ENCODE measurements at regions not wholly inside any gene's neighbourhood (a gene's known extent, or its start where the extent isn't known, plus 50 kb on each side); places are given as distances from the start of the nearest gene placed in this dataset.

DNA sequence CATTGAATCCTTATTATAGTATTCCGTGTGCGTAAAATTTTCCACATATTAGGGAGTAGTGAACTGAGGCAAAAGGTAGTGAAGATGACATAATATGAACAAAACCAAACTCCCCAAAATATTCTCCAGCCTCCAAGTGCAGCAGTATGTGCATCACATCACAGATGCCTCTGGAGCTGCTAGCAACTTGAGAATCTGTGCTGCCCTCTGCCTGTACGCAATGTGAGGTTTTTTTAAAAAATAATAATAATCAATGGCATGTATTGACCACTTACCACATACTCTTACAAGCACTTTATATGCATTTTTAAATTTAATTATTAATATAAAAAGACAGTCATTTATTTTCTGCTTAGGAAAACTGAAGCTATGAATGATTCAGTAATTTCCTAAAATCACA lies 583.0 kb upstream of the SPRY2 start:
- H3K4me3 ChIP-seq (IDR thresholded peaks at IDR 0.05; ENCODE audit: insufficient read depth, low read depth, low read length), result no peak overlapping the region
- no peak overlapping the region for H3K9ac ChIP-seq
- no peaks in the 10 kb centered on the region for H3K4me1 ChIP-seq (ENCODE audit: low read depth, poor library complexity, severe bottlenecking)
- no peak overlapping the region for H2AFZ ChIP-seq (ENCODE audit: low read depth)
- H3K36me3 ChIP-seq (ENCODE audit: insufficient read depth), result no peaks in the 10 kb centered on the region
- no peak overlapping the region for H3K4me2 ChIP-seq
- no peak overlapping the region for H3K27ac ChIP-seq
- H4K20me1 ChIP-seq (ENCODE audit: insufficient read depth), result no peaks in the 10 kb centered on the region
- H3K27me3 ChIP-seq (ENCODE audit: insufficient read depth, low read depth), result no peaks in the 10 kb centered on the region
- TF ChIP-seq, protein P1, sequence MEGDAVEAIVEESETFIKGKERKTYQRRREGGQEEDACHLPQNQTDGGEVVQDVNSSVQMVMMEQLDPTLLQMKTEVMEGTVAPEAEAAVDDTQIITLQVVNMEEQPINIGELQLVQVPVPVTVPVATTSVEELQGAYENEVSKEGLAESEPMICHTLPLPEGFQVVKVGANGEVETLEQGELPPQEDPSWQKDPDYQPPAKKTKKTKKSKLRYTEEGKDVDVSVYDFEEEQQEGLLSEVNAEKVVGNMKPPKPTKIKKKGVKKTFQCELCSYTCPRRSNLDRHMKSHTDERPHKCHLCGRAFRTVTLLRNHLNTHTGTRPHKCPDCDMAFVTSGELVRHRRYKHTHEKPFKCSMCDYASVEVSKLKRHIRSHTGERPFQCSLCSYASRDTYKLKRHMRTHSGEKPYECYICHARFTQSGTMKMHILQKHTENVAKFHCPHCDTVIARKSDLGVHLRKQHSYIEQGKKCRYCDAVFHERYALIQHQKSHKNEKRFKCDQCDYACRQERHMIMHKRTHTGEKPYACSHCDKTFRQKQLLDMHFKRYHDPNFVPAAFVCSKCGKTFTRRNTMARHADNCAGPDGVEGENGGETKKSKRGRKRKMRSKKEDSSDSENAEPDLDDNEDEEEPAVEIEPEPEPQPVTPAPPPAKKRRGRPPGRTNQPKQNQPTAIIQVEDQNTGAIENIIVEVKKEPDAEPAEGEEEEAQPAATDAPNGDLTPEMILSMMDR (conservative IDR thresholded peaks at IDR 0.05; ENCODE audit: low read depth, low read length), result no peak
- H3K79me2 ChIP-seq (ENCODE audit: insufficient read depth, low read depth), result no peaks in the 10 kb centered on the region

DNA sequence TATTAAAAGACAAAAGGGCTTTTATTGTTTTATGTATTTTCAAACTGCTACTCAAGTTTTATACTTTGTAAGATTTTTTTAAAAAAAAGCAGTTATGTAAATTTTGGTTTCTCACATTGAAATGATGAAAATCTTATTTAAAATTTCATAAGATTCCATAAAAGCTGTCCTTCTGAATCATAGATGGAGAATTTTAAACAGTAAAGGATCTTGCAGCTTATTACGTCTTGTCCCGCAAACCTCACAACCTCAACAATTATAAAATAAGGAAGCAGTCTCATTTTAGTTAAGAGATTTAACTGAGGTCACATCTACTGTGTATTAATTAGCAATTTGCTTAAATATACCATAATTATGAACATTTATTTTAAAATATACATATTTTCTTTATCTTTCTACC lies 581.0 kb upstream of the SPRY2 start:
- Histone ChIP-seq H3K27me3 (ENCODE audit: insufficient read depth, low read depth) (no peaks in the 10 kb centered on the region), H2AFZ (ENCODE audit: low read depth) (no peak overlapping the region)
- TF ChIP-seq, protein P1 (conservative IDR thresholded peaks at IDR 0.05; ENCODE audit: low read depth, low read length), result no peak

DNA sequence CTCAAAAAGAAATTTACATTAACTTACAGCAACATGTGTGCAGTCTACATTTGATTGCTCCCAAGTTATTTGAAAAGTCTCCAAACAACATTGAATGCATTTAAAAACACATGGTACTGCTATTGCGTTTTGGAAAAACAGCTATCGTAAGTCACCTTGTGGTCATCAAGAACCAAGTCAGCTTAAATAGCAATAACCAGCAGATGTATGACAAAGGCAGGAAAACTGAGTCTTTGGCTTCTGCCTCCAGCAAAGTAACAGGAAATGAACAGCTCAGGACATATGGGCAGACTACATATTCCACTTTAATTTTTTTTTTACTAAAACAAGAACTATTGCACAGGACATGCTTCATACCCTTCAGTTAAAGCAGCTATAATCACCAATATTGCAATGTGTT lies 580.6 kb upstream of the SPRY2 start:
- H3K36me3 ChIP-seq (ENCODE audit: insufficient read depth), result no peaks in the 10 kb centered on the region
- TF ChIP-seq, protein P1 (conservative IDR thresholded peaks at IDR 0.05; ENCODE audit: low read depth, low read length), result no peak
- H3K4me1 ChIP-seq (ENCODE audit: low read depth, poor library complexity, severe bottlenecking), result no peaks in the 10 kb centered on the region
- H2AFZ ChIP-seq (ENCODE audit: low read depth), result no peak overlapping the region
- H3K4me3 ChIP-seq (IDR thresholded peaks at IDR 0.05; ENCODE audit: insufficient read depth, low read depth, low read length), result no peak overlapping the region
- no peak overlapping the region for H3K4me2 ChIP-seq
- H4K20me1 ChIP-seq (ENCODE audit: insufficient read depth), result no peaks in the 10 kb centered on the region
- no peak overlapping the region for H3K9ac ChIP-seq
- H3K27me3 ChIP-seq (ENCODE audit: insufficient read depth, low read depth), result no peaks in the 10 kb centered on the region
- no peak overlapping the region for H3K27ac ChIP-seq
- no peaks in the 10 kb centered on the region for H3K79me2 ChIP-seq (ENCODE audit: insufficient read depth, low read depth)

More for the DNA sequence above, 581.0 kb upstream of the SPRY2 start:
- Histone ChIP-seq H3K36me3 (ENCODE audit: insufficient read depth) (no peaks in the 10 kb centered on the region), H4K20me1 (ENCODE audit: insufficient read depth) (no peaks in the 10 kb centered on the region), H3K27ac (no peak overlapping the region), H3K4me2 (no peak overlapping the region), H3K9ac (no peak overlapping the region), H3K4me3 (IDR thresholded peaks at IDR 0.05; ENCODE audit: insufficient read depth, low read depth, low read length) (no peak overlapping the region), H3K79me2 (ENCODE audit: insufficient read depth, low read depth) (no peaks in the 10 kb centered on the region), H3K4me1 (ENCODE audit: low read depth, poor library complexity, severe bottlenecking) (no peaks in the 10 kb centered on the region)

DNA sequence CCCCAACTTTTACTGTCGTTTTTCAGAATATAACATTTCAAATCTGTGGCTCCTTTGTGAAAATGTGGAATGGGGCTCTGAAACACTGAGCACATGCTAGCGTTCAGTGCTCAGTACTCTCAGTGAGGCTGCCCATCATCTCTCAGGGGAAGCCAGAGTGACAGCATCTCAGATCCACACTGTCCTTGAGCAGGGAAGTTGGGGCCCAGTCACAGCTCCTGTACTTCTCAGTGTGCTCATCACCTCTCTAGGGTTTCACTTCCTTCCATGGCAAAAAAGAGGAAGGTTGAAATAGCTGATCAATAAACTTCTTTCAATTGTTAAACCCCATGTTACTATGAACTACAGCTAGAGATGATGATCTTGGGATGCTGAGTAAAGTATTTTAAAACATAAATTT lies 565.9 kb upstream of the SPRY2 start:
- H3K4me3 ChIP-seq (IDR thresholded peaks at IDR 0.05; ENCODE audit: insufficient read depth, low read depth, low read length), result no peak overlapping the region
- H3K79me2 ChIP-seq (ENCODE audit: insufficient read depth, low read depth), result no peaks in the 10 kb centered on the region
- TF ChIP-seq, protein P1 (conservative IDR thresholded peaks at IDR 0.05; ENCODE audit: low read depth, low read length), result no peak
- no peak overlapping the region for H3K9ac ChIP-seq
- no peaks in the 10 kb centered on the region for H3K27me3 ChIP-seq (ENCODE audit: insufficient read depth, low read depth)
- H4K20me1 ChIP-seq (ENCODE audit: insufficient read depth), result no peaks in the 10 kb centered on the region
- H3K36me3 ChIP-seq (ENCODE audit: insufficient read depth), result no peaks in the 10 kb centered on the region
- H3K4me2 ChIP-seq, result no peak overlapping the region
- H2AFZ ChIP-seq (ENCODE audit: low read depth), result no peak overlapping the region
- H3K27ac ChIP-seq, result no peak overlapping the region
- no peaks in the 10 kb centered on the region for H3K4me1 ChIP-seq (ENCODE audit: low read depth, poor library complexity, severe bottlenecking)

Measured in KMS-11 (cell line).